ENCODE measurements at regions not wholly inside any gene's neighbourhood (a gene's known extent, or its start where the extent isn't known, plus 50 kb on each side); places are given as distances from the start of the nearest gene placed in this dataset.

GRCh38 chr2:16155366-16155765, 215.0 kb downstream of the MYCN start:
- TF ChIP-seq CTCF (IDR thresholded peaks at IDR 0.05) (no peak), POLR2AphosphoS5 (IDR thresholded peaks at IDR 0.05) (no peak), POLR2A (IDR thresholded peaks at IDR 0.05) (no peak)

All from gastroesophageal sphincter (tissue), 3 donors.